ENCODE measurements at regions not wholly inside any gene's neighbourhood (a gene's known extent, or its start where the extent isn't known, plus 50 kb on each side); places are given as distances from the start of the nearest gene placed in this dataset.

DNA sequence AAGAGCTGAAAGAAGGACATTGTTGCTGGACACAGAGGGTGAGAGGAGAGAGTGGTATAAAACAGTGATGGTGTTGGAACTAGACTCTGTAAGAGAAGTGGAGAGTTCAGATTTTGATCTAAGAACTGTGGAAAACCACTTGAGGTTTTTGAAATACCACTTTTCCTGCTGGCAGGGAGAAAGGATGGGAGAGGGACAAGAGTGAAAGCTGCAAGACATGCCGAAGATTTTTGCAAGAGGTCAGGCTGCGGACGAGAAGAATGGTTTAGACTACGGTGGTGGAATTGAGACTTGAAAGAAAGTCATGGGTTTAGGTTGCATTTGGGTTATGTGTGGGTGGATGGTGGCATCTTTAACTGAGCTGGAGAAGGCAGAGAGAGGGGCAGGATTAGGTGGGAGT lies 202.2 kb upstream of the RPS23 start:
- RAD21 ChIA-PET (ENCODE audit: low non-redundant PET in 1 of 2, low total read pairs in 2 of 2, uncharacterized antibody in 2 of 2, unreplicated experiment in 2 of 2) = no interaction called here
- no peaks in the 10 kb centered on the region for H3K36me3 ChIP-seq (ENCODE audit: control insufficient read depth in 1 of 2, insufficient read depth in 2 of 2, low read length in 2 of 2)
- no peaks in the 10 kb centered on the region for H3K4me1 ChIP-seq (ENCODE audit: control insufficient read depth in 1 of 2, insufficient read depth in 2 of 2, low read length in 2 of 2)
- no peaks in the 10 kb centered on the region for H3K9me3 ChIP-seq (ENCODE audit: control insufficient read depth in 1 of 2, insufficient read depth in 1 of 2, low read depth in 1 of 2, low read length in 2 of 2)
- no peaks in the 10 kb centered on the region for H3K79me2 ChIP-seq (ENCODE audit: insufficient read depth, low read length)
- intact Hi-C loops (cut with micrococcal nuclease) = no loop called here
- H3K4me3 ChIP-seq (replicated peaks in 1 of 2; ENCODE audit: low read depth in 1 of 2, low read length in 2 of 2) = no peak overlapping the region
- CTCF ChIA-PET = no interaction called here
- TF ChIP-seq TCF7L2 (IDR thresholded peaks at IDR 0.05; ENCODE audit: borderline replicate concordance, extremely low read depth, insufficient read depth, insufficient read length) = no peak
- TF ChIP-seq SP1 (IDR thresholded peaks at IDR 0.05; ENCODE audit: low read depth) = no peak
- TF ChIP-seq ZNF274 (IDR thresholded peaks at IDR 0.05; ENCODE audit: low read depth, low read length) = no peak
- TF ChIP-seq EZH2phosphoT487 (IDR thresholded peaks at IDR 0.05; ENCODE audit: borderline replicate concordance) = no peak
- TF ChIP-seq POLR2A (IDR thresholded peaks at IDR 0.05; ENCODE audit: borderline replicate concordance, extremely low read depth, insufficient read depth, insufficient read length) = no peak
- no peak for TF ChIP-seq ELF1 (IDR thresholded peaks at IDR 0.05; ENCODE audit: borderline replicate concordance, low read depth)
- no peak for TF ChIP-seq CBX3 (IDR thresholded peaks at IDR 0.05; ENCODE audit: low read depth)
- no peak for TF ChIP-seq ATF3 (IDR thresholded peaks at IDR 0.05)
- TF ChIP-seq, protein P1, sequence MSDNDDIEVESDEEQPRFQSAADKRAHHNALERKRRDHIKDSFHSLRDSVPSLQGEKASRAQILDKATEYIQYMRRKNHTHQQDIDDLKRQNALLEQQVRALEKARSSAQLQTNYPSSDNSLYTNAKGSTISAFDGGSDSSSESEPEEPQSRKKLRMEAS (IDR thresholded peaks at IDR 0.05) = no peak
- no peak for TF ChIP-seq ZFX (IDR thresholded peaks at IDR 0.05)
- no peak for TF ChIP-seq CEBPB (IDR thresholded peaks at IDR 0.05; ENCODE audit: low read depth)
- no peak for TF ChIP-seq JUND (IDR thresholded peaks at IDR 0.05)
- TF ChIP-seq EZH2 (IDR thresholded peaks at IDR 0.05) = no peak
- TF ChIP-seq EGR1 (IDR thresholded peaks at IDR 0.05; ENCODE audit: low read depth) = no peak
- no peaks in the 10 kb centered on the region for H3K9me2 ChIP-seq (ENCODE audit: insufficient read depth)
- no TSS peak for BruUV-seq (replicated peaks)
- POLR2A ChIA-PET = no interaction called here
- DNase-seq (ENCODE audit: low read depth, low spot score) = no peak
- H3K9ac ChIP-seq (ENCODE audit: low read length) = no peak overlapping the region
- H2AFZ ChIP-seq (ENCODE audit: low read depth, low read length, poor library complexity, severe bottlenecking) = no peak overlapping the region
- H3K27ac ChIP-seq (ENCODE audit: low read depth, low read length) = no peak overlapping the region
- no peak for ATAC-seq
- no peak overlapping the region for H3K4me2 ChIP-seq (ENCODE audit: low read length)
- H3K27me3 ChIP-seq (ENCODE audit: insufficient read depth, low read length) = no peaks in the 10 kb centered on the region
- H4K20me1 ChIP-seq (ENCODE audit: insufficient read depth) = no peaks in the 10 kb centered on the region

DNA sequence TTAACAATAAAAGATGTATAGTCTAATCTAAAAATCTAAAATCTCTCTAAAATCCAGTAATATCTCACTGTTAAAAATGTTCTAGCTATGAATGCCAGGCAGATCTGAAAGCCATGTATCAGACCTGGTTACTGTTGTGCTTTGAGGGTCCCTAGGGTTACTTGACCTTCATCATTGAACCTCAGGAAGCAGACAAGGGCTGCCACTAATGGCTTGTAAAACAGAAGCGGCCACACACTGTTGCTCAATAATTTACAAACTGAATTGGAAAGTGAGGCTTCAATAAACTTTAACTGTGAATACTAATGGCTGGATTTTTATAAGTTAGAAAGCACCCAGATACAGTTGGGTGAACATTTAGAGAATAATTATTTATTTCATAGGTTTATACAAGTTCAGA lies 198.0 kb upstream of the RPS23 start:
- no peaks in the 10 kb centered on the region for H3K36me3 ChIP-seq (ENCODE audit: control insufficient read depth in 1 of 2, insufficient read depth in 2 of 2, low read length in 2 of 2)
- H3K4me2 ChIP-seq (ENCODE audit: low read length) = no peak overlapping the region
- intact Hi-C loops (cut with micrococcal nuclease) = no loop called here
- no peaks in the 10 kb centered on the region for H3K27me3 ChIP-seq (ENCODE audit: insufficient read depth, low read length)
- H3K9ac ChIP-seq (ENCODE audit: low read length) = no peak overlapping the region
- H3K79me2 ChIP-seq (ENCODE audit: insufficient read depth, low read length) = no peaks in the 10 kb centered on the region
- ChIA-PET POLR2A (no interaction called here), CTCF (no interaction called here), RAD21 (ENCODE audit: low non-redundant PET in 1 of 2, low total read pairs in 2 of 2, uncharacterized antibody in 2 of 2, unreplicated experiment in 2 of 2) (no interaction called here)
- TF ChIP-seq SRF (IDR thresholded peaks at IDR 0.05; ENCODE audit: low read depth) (no peak), ZFX (IDR thresholded peaks at IDR 0.05) (no peak)
- TF ChIP-seq, protein P1 (IDR thresholded peaks at IDR 0.05) = no peak
- H3K27ac ChIP-seq (ENCODE audit: low read depth, low read length) = no peak overlapping the region
- DNase-seq (ENCODE audit: low read depth, low spot score) = no peak
- no peak overlapping the region for H2AFZ ChIP-seq (ENCODE audit: low read depth, low read length, poor library complexity, severe bottlenecking)
- H4K20me1 ChIP-seq (ENCODE audit: insufficient read depth) = no peaks in the 10 kb centered on the region
- no peaks in the 10 kb centered on the region for H3K4me1 ChIP-seq (ENCODE audit: control insufficient read depth in 1 of 2, insufficient read depth in 2 of 2, low read length in 2 of 2)
- no peak for ATAC-seq
- BruUV-seq (replicated peaks) = no TSS peak
- no peaks in the 10 kb centered on the region for H3K9me3 ChIP-seq (ENCODE audit: control insufficient read depth in 1 of 2, insufficient read depth in 1 of 2, low read depth in 1 of 2, low read length in 2 of 2)
- no peaks in the 10 kb centered on the region for H3K9me2 ChIP-seq (ENCODE audit: insufficient read depth)
- H3K4me3 ChIP-seq (replicated peaks in 1 of 2; ENCODE audit: low read depth in 1 of 2, low read length in 2 of 2) = no peak overlapping the region
